Heart right ventricle (tissue), 16 donors: ENCODE measurements at regions not wholly inside any gene's neighbourhood (a gene's known extent, or its start where the extent isn't known, plus 50 kb on each side); places are given as distances from the start of the nearest gene placed in this dataset.

ENCODE experiments used
- ATAC-seq, 8 donors: fragments of 200-7000 bp; cut with Tn5 transposase; one replicate each; pipeline ENCODE4 v1.9.1; 2020; ENCODE audit warnings: mild to moderate bottlenecking in 8 of 8, moderate library complexity in 8 of 8, moderate number of reproducible peaks in 1 of 8
- DNase-seq, 2 donors: peaks; one replicate each; pipeline ENCODE4 v3.0.0-alpha.2; 2020
- H3K27ac ChIP-seq, 10 donors: fragments of 200-600 bp; sonication (generic) in 2 of 10; one replicate each; pipeline versions ENCODE4 v1.5.0 to v1.8.0; 2020 to 2022; ENCODE audit warnings: mild to moderate bottlenecking in 3 of 10
- H3K27me3 ChIP-seq, 7 donors: fragments of 200-600 bp; one replicate each; pipeline ENCODE4 v1.8.0; 2021 to 2022; ENCODE audit warnings: mild to moderate bottlenecking in 2 of 7
- H3K36me3 ChIP-seq, 9 donors: fragments of 200-600 bp; sonication (generic) in 1 of 9; one replicate each; pipeline versions ENCODE4 v1.5.0 to v1.8.0; 2020 to 2022; ENCODE audit warnings: mild to moderate bottlenecking in 2 of 9
- H3K4me1 ChIP-seq, 9 donors: fragments of 200-600 bp; sonication (generic) in 1 of 9; one replicate each; pipeline versions ENCODE4 v1.5.0 to v1.8.0; 2020 to 2022; ENCODE audit warnings: mild to moderate bottlenecking in 4 of 9
- H3K4me3 ChIP-seq, 10 donors: fragments of 200-600 bp; sonication (generic) in 2 of 10; one replicate each; pipeline versions ENCODE4 v1.5.0 to v1.8.0; 2020 to 2022; ENCODE audit warnings: mild to moderate bottlenecking in 7 of 10, moderate library complexity in 2 of 10
- H3K9me3 ChIP-seq, 11 donors: fragments of 200-600 bp in 10 of 11; sonication (generic) in 2 of 11; one replicate each; pipeline versions ENCODE4 v1.5.0 to v1.8.0; 2013 to 2022; ENCODE audit warnings: mild to moderate bottlenecking in 2 of 11, control low read depth in 1 of 11, moderate library complexity in 1 of 11
- CTCF ChIP-seq, 9 donors: fragments of 200-600 bp; sonication (generic) in 2 of 9; IDR thresholded peaks; one replicate each; pipeline versions ENCODE4 v1.5.0 to v1.8.0; 2021 to 2022; ENCODE audit warnings: antibody characterized with exemption in 9 of 9, mild to moderate bottlenecking in 5 of 9, moderate library complexity in 1 of 9
- WGBS, 2 donors: extraction: QIAGEN DNeasy Blood & Tissue Kit; methylation state at CpG; one replicate each; pipeline ENCODE4 v1.1.7; 2013; ENCODE audit warnings: inconsistent platforms in 1 of 2; 5-methylcytosine and 5-hydroxymethylcytosine counted together
- intact Hi-C, 10 donors: fragments of 100-400 bp; cut with DNase I; formaldehyde crosslinking; loops; one replicate each; pipeline versions ENCODE4 v1.11.1 to v1.14.2; 2022
- donor health status: Arrhythmogenic right ventricular cardiomyopathy.
- donor health status: ischemic (EF 13 %, LVEDD 7.1; RV severe dilation, severe dysfunction).
- donor health status: healthy with polysubstance abuse.
- donor health status: DM: no; HTN: yes; CAD: no.
- donor health status: DM: no; HTN: no; CAD: no.
- donor health status: ischemic (EF 25% LVEDD 6.9; RV normal size, moderate dysfunction).
- donor health status: ischemic (EF 25% LVEDD 5.7; RV mildly dilated, moderate dysfunction).
- donor health status: healthy.
- donor health status: DM: yes; HTN: yes; CAD: no.
- donor health status: Ischemic cardiomyopathy.
- donor health status: ischemic (EF 35%, LVEDD 5.7; RV mildly dilated, moderate dysfunction).
- donor health status: nonischemic (EF 11% LVEDD 7.7; RV severe dilation, severe dysfunction).
- donor health status: DM: yes; HTN: yes; CAD: no.
- donor health status: PGD.
- donor health status: ischemic (EF 29% LVEDD 5.4; RV normal size, mild dysfunction).
- donor health status: nonischemic (EF 23%, LVEDD 6.1; RV moderate dilation, normal function).

- WGBS, 2 donors, result 84 to 89% methylated on average over 1 of the region's 1 CpG
- peaks cover 0 to 8% (median 0%) of the 10 kb centered on the region in 9 donors for H3K4me1 ChIP-seq
- H3K36me3 ChIP-seq, result no peaks in the 10 kb centered on the region
- no peak overlapping the region for H3K27ac ChIP-seq
- H3K9me3 ChIP-seq, result no peaks in the 10 kb centered on the region
- ATAC-seq (peak in 1 of 8 donors; percentile 61), DNase-seq (no peak)
- peaks cover 0 to 4% (median 0%) of the 10 kb centered on the region in 7 donors for H3K27me3 ChIP-seq
- H3K4me3 ChIP-seq, result no peak overlapping the region
- no peak for TF ChIP-seq CTCF (IDR thresholded peaks at IDR 0.05)
- intact Hi-C loops, result no loop called here
Measured at GRCh38 chr12:115308918-115309317, 624.9 kb upstream of the TBX3 start.

- no peak overlapping the region for H3K27ac ChIP-seq
- ATAC-seq, result no peak
- peaks cover 0 to 8% (median 0%) of the 10 kb centered on the region in 9 donors for H3K4me1 ChIP-seq
- no peaks in the 10 kb centered on the region for H3K36me3 ChIP-seq
- TF ChIP-seq CTCF (IDR thresholded peaks at IDR 0.05), result no peak
- DNase-seq, result no peak
- no peaks in the 10 kb centered on the region for H3K9me3 ChIP-seq
- intact Hi-C loops, result no loop called here
- H3K4me3 ChIP-seq, result no peak overlapping the region
- 88 to 90% methylated on average over 4 of the region's 4 CpGs for WGBS, 2 donors
- H3K27me3 ChIP-seq, result peaks cover 0 to 4% (median 0%) of the 10 kb centered on the region in 7 donors
Measured at GRCh38 chr12:115306380-115306779, 622.4 kb upstream of the TBX3 start.

- ATAC-seq, result peak in 5 of 8 donors; percentile 16 to 58 (median 35)
- Histone ChIP-seq H3K4me3 (no peak overlapping the region), H3K9me3 (no peaks in the 10 kb centered on the region), H3K4me1 (peaks cover 0 to 8% (median 0%) of the 10 kb centered on the region in 9 donors), H3K27me3 (peaks cover 0 to 4% (median 0%) of the 10 kb centered on the region in 7 donors), H3K27ac (no peak overlapping the region), H3K36me3 (no peaks in the 10 kb centered on the region)
- WGBS, 2 donors, result 82 to 84% methylated on average over 3 of the region's 3 CpGs
- no peak for TF ChIP-seq CTCF (IDR thresholded peaks at IDR 0.05)
- DNase-seq, result no peak
- intact Hi-C loops, result no loop called here
Measured at GRCh38 chr12:115305867-115306266, 621.9 kb upstream of the TBX3 start.

GRCh38 chr12:115305275-115305674, 621.3 kb upstream of the TBX3 start:
- Histone ChIP-seq H3K4me3 (no peak overlapping the region), H3K27me3 (peaks cover 0 to 6% (median 0%) of the 10 kb centered on the region in 7 donors), H3K36me3 (no peaks in the 10 kb centered on the region), H3K9me3 (no peaks in the 10 kb centered on the region), H3K27ac (no peak overlapping the region), H3K4me1 (peaks cover 0 to 8% (median 0%) of the 10 kb centered on the region in 9 donors)
- WGBS, 2 donors, result 94 to 97% methylated on average over 4 of the region's 4 CpGs
- no peak for DNase-seq
- ATAC-seq, result no peak
- no peak for TF ChIP-seq CTCF (IDR thresholded peaks at IDR 0.05)
- intact Hi-C loops, result no loop called here
